ENCODE measurements at regions not wholly inside any gene's neighbourhood (a gene's known extent, or its start where the extent isn't known, plus 50 kb on each side); places are given as distances from the start of the nearest gene placed in this dataset.
A peak's percentile ranks its signal among the peaks of the same experiment; 100 is the strongest.

DNA sequence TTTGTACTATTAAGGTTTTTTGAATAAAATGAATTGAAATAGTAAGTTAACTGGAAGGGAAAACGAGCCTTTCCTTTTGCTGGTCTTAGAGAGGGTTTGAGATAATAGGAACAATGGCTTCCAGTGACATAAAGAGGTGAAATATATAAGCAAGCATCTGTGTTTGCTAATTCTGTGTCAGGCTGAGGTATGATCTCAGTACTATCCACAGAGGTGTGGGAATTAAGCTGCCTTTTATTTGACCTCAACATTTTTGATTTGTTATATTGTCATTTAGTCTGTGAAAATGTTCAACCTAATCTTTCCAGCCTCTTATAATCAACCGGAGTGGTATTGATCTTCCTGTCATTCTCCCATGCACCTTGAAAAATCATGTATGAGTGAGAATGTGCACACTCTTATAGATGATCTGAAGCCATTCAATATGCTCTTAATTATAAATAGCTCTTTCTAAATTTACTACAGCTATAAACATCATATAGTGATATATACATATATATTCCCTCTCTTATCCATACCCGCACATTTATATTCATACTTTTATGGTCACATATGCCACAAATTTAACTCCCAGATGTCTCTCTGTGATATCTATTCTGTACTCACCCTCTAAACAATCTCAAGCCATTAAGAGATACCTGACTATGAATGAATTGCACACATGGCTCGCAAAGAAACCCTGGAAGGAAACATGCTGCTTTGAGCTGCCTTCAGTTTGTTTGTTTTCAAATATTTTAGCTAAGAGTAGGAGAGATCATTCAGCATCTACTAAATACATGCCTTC lies 754.7 kb upstream of the NRSN1 start:
- no peak for DNase-seq

- DNase-seq: no peak
These were observed 748.2 kb upstream of the NRSN1 start for GRCh38 chr6:23377830-23378229.

DNA sequence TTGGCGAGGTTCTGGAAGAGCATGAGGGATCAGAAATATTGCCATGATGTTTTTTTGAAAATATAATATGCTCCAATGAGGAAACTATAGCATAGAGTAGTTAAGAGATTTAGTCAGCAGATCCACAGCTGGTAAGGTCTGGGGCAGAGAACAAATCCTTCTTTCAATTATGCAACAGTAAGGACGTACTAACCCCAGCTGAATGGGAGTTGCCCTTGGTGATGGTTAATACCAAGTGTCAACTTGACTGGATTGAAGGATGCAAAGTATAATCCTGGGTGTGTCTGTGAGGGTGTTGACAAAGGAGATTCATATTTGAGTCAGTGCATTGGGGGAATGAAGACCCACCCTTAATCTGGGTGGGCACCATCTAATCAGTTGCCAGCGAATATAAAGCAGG lies 745.5 kb upstream of the NRSN1 start:
- no peak for DNase-seq

DNA sequence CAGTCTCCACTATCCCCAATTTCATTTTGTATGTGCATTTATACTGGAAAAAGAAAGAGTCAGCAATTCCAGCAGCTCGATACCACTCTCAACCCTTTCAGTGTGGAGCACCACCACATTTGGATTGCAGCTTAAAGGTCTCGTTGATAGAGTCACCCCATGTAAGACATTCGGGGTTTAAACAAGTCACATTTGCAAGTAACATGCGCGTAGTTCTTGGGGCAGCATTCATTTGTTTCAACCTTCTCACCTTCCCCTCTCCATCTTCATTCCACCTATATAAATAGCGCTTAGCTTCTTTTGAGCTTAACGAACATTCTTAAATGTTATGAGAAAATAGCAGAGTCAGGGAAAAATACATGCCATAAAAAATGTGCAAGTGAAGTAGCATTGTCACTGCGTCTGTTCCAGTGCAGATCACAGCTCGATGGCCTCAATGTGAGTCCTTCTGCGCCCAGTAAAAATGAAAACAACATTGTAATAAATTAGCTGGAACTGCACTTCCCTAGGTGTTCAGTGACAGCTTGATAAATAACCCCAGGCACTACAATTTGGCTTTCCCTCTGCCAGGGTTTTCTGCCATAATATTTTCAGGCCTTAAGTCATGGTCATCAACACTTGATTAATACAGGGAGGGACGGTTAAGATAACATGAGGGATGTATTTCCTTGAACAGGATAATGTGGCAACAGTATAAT lies 737.8 kb upstream of the NRSN1 start:
- no peak for DNase-seq

DNA sequence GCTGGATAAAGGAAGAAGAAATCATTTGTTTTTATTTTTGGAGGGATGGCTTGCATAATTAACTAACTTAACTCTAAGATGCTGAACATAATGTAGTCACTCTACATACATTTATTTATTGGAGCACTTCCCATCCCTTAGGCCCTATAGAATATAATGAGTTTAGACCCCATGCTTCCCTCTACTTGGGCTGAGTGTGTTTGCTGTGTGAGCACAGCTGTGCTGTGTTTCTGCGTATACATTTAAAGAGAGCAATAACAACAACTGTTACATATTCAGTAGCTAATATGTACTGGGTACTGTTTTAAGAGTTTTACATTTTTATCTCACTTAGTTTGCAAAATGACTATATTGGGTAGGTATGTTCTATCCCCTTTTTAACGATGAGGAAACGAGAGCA lies 736.6 kb upstream of the NRSN1 start:
- DNase-seq: no peak

- no peak for DNase-seq
These were observed 735.8 kb upstream of the NRSN1 start for GRCh38 chr6:23390221-23390620.

DNA sequence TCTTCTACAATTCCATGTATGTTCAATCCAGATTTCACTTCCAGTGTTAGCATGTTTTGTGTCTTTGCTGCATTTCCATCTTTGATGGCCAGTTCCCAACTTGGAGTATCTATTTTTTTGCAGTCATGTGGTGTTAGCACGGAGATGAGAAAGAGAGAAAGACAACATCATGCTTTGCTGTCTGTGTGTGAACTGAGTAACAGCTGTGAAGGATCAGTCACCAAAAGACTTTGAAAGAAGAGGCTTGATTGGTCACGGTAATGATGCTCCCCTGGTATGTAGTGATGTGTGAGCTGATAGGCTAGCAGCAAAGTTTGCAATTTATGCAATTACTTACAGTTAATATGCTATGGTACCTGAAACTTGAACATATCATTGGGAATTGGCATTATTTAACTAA lies 731.3 kb upstream of the NRSN1 start:
- no peak for DNase-seq

- DNase-seq: no peak
These were observed 730.6 kb upstream of the NRSN1 start for GRCh38 chr6:23395381-23395780.

DNA sequence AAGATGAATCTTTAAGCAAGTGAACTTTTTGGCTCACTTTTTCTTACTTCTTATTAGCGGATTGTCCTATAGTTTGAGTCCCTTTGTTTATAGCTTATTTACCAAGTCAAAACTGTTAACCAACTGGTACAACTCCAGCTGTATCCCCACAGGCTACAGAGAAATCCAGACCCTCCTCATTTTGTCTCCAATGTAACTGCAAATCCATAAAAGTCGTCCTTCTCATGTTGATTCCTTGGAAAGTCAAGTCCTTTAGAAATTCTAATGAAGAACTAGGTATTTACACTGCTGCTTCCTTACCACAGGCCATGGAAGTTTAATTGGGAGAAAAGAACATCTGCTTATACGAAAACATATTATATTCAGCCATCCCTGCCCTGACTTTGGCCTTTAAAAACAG lies 729.1 kb upstream of the NRSN1 start:
- no peak for DNase-seq

DNA sequence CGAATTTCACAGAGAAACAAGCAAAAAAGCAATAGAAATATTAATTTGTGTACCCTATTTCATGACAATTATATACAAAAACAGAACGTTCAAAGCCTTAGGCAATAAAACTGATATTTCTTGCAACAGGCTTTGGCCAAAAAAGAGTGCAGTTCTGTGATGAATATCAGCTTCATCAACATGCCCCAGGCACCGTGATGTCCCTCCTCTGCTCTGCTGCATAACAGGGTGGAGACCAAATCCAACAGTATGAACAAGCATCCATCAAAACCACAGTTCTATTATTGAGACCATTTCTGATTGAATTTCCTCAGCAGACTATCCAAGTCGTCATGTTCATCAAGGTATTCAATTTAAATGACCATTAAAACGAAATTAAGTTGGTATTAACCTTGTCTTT lies 722.6 kb upstream of the NRSN1 start:
- DNase-seq: no peak

GRCh38 chr6:23409531-23409930 lies 716.5 kb upstream of the NRSN1 start:
- no peak for DNase-seq

- no peak for DNase-seq
These were observed 715.6 kb upstream of the NRSN1 start for GRCh38 chr6:23410439-23410838.

DNA sequence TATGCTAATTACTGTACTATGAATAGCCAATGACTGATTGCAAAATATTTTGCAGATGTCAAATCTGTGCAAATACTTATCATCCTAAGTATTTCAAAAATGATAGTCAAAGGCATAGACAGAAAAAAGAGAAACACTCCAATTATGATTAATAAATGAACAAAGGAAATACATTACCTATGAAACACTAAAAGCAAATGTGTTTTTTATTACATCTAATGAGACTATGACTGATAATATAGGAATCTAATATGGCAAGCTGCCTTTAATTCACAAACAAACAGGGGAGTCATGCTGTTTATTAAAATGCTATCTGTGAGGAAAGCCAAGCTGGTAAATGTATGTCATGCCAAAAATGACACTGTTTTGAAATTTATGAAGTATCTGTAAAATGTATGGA lies 713.2 kb upstream of the NRSN1 start:
- no peak for DNase-seq

- no peak for DNase-seq
These were observed 712.5 kb upstream of the NRSN1 start for GRCh38 chr6:23413327-23414050.

GRCh38 chr6:23414051-23414445 lies 712.0 kb upstream of the NRSN1 start:
- peak; percentile 80 for DNase-seq

DNA sequence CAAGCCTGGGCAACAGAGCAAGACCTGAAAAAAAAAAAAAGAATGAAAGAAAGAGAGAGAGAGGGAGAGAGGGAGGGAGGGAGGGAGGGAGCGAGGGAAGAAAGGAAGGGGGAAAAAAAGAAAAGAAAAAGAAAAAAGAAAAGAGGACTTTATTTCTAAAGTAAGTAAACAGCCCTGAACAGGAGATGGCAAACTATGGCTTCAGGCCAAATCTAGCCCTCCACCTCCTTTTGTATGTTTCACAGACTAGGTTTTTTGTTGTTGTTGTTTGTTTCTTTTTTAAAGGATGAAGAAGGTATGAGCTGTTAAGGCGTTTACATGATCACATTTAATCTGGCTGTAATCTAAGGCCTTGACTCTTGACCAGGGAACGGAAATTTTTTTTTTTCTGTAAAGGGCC lies 711.1 kb upstream of the NRSN1 start:
- no peak for DNase-seq

DNA sequence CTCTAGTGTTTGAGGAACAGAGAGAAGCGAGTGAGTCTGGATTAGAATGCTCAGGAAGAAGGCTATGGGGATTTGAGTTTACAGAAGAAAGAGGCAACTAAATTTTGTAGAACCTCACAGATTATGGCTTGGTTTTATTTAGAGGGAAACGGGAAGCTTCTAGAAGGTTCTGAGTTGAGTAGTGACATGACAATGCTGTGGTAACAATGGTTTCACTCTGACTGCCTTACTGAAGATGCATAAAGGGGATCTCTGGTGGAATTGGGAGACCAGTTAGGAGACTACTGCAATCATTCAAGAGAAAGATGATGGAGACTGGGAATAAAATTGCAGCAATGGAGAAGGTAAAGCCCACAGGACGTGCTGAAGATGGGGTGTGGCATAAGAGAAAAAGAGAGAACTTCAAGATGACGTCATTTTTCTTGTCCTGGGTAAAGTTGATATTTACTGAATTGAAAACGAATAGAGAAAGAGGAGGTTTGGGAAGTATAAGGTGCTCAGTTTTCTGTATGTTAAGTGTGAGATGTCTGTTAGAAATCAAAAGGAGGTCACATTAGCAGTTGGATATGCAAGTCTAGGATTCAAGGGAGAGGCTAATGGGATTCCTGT lies 710.1 kb upstream of the NRSN1 start:
- no peak for DNase-seq

GRCh38 chr6:23417133-23417532 lies 708.9 kb upstream of the NRSN1 start:
- no peak for DNase-seq

GRCh38 chr6:23418095-23418494 lies 707.9 kb upstream of the NRSN1 start:
- DNase-seq: no peak

GRCh38 chr6:23419046-23419445 lies 707.0 kb upstream of the NRSN1 start:
- no peak for DNase-seq

DNA sequence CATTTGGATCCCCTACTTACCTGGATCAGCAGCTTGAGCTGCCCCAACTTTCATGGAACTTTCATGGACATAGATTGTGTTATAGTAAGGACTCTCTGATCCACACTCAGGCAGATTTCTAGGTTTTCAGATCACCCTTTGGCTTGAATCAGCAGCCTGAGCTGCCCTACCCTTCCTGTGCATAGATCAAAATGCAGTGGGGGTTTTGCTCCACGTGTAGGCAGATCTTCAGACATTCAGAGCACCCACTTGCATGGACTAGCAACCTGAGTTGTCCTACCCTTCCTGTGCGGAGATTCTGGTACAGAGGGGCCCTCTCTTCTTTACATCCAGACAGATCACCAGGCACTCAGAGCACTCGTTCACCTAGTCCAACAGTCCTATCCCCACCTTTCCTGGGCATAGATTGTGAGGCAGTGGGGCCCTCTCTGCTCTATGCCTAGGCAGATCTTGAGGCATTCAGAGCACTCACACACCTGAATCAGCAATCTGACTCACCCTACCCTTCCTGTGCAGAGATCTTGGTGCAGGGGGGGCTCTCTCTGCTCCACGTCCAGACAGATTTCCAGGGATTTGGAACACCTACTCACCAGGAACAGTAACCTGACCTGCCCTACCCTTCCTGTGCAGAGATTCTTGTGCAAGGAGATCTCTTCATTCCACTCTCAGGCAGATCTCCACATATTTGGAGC lies 705.2 kb upstream of the NRSN1 start:
- no peak for DNase-seq

DNA sequence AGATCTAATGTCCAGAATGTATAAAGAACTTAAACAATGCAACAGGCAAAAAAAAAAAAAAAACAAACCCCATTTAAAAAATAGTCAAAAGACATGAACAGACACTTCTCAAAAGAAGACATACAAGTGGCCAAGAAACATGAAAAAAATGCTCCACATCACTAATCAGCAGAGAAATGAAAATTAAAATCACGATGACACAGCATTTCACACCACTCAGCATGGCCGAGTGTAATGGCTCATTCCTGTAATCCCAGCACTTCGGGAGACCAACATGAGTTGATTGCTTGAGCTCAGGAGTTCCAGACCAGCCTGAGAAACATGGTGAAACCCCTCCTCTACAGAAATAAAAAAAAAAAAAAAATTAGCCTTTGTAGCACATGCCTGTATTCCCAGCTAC lies 701.4 kb upstream of the NRSN1 start:
- DNase-seq: no peak
